ENCODE measurements at regions not wholly inside any gene's neighbourhood (a gene's known extent, or its start where the extent isn't known, plus 50 kb on each side); places are given as distances from the start of the nearest gene placed in this dataset.
A peak's percentile ranks its signal among the peaks of the same experiment; 100 is the strongest.

DNA sequence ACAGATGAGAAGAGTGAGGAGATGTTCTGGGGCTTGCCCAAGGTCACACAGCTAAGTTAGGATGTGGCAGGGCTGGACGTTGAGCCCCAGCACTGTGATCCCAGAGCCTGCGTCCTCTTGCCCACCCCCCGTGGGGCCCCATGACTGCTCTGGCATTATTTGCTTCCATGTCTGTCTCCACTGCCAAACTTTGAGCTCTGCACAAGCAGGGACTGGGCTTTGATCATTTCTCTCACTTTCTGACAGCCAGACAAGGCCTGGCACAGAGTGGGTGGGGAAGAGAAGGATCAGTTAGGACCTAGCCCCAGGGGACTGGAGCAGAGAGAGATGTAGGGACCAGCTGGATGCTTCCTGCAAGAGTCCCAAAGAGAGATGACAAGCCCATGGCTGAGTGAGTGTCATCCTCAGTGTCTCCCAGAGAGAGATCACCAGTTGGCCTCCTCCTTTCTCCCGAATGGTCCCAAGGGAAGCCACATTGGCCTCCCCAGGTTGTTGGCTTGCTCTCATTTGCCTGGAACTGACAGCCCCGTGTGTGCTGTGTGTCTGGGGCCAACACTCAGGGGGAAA lies 126.7 kb upstream of the PWP1 start (continued):
- TF ChIP-seq, protein P1, sequence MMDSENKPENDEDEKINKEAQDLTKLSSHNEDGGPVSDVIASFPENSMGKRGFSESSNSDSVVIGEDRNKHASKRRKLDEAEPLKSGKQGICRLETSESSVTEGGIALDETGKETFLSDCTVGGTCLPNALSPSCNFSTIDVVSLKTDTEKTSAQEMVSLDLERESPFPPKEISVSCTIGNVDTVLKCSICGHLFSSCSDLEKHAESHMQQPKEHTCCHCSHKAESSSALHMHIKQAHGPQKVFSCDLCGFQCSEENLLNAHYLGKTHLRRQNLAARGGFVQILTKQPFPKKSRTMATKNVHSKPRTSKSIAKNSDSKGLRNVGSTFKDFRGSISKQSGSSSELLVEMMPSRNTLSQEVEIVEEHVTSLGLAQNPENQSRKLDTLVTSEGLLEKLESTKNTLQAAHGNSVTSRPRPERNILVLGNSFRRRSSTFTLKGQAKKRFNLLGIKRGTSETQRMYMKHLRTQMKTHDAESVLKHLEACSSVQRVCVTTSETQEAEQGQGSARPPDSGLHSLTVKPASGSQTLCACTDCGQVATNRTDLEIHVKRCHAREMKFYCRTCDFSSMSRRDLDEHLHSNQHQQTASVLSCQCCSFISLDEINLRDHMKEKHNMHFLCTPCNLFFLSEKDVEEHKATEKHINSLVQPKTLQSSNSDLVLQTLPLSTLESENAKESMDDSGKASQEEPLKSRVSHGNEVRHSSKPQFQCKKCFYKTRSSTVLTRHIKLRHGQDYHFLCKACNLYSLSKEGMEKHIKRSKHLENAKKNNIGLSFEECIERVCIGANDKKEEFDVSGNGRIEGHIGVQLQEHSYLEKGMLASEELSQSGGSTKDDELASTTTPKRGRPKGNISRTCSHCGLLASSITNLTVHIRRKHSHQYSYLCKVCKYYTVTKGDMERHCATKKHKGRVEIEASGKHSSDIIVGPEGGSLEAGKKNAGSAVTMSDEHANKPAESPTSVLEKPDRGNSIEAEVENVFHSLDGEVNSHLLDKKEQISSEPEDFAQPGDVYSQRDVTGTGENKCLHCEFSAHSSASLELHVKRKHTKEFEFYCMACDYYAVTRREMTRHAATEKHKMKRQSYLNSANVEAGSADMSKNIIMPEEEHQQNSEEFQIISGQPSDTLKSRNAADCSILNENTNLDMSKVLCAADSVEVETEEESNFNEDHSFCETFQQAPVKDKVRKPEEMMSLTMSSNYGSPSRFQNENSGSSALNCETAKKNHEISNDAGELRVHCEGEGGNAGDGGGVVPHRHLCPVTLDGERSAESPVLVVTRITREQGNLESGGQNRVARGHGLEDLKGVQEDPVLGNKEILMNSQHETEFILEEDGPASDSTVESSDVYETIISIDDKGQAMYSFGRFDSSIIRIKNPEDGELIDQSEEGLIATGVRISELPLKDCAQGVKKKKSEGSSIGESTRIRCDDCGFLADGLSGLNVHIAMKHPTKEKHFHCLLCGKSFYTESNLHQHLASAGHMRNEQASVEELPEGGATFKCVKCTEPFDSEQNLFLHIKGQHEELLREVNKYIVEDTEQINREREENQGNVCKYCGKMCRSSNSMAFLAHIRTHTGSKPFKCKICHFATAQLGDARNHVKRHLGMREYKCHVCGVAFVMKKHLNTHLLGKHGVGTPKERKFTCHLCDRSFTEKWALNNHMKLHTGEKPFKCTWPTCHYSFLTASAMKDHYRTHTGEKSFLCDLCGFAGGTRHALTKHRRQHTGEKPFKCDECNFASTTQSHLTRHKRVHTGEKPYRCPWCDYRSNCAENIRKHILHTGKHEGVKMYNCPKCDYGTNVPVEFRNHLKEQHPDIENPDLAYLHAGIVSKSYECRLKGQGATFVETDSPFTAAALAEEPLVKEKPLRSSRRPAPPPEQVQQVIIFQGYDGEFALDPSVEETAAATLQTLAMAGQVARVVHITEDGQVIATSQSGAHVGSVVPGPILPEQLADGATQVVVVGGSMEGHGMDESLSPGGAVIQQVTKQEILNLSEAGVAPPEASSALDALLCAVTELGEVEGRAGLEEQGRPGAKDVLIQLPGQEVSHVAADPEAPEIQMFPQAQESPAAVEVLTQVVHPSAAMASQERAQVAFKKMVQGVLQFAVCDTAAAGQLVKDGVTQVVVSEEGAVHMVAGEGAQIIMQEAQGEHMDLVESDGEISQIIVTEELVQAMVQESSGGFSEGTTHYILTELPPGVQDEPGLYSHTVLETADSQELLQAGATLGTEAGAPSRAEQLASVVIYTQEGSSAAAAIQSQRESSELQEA (CRISPR knock-in tag; IDR thresholded peaks at IDR 0.05; ENCODE audit: not compliant biosample characterization) = no peak
- TF ChIP-seq ZNF235 (CRISPR knock-in tag; IDR thresholded peaks at IDR 0.05; ENCODE audit: borderline replicate concordance) (no peak), ZNF44 (CRISPR knock-in tag; IDR thresholded peaks at IDR 0.05) (no peak), RXRA (CRISPR knock-in tag; IDR thresholded peaks at IDR 0.05) (peak; percentile 82), THAP8 (CRISPR knock-in tag; IDR thresholded peaks at IDR 0.05; ENCODE audit: borderline replicate concordance) (no peak), ZBTB40 (IDR thresholded peaks at IDR 0.05) (no peak), ZBTB40 (CRISPR knock-in tag; IDR thresholded peaks at IDR 0.05) (peak; percentile 27; the same call in 1 of the 2 replicates), HNRNPLL (IDR thresholded peaks at IDR 0.05; ENCODE audit: low read depth, low read length, poor library complexity, severe bottlenecking) (no peak)
